HG03280 (cell line): ENCODE measurements at regions not wholly inside any gene's neighbourhood (a gene's known extent, or its start where the extent isn't known, plus 50 kb on each side); places are given as distances from the start of the nearest gene placed in this dataset.

Experiments used
- ATAC-seq: cut with Tn5 transposase; IDR thresholded peaks from one replicate; pipeline ENCODE4 v1.9.1; 2021; ENCODE audit warnings: mild to moderate bottlenecking, moderate library complexity; ENCODE audit not compliant: unreplicated experiment

- ATAC-seq, result no peak
These were observed 1430.2 kb upstream of the PIK3C3 start for GRCh38 chr18:40524881-40525280.

DNA sequence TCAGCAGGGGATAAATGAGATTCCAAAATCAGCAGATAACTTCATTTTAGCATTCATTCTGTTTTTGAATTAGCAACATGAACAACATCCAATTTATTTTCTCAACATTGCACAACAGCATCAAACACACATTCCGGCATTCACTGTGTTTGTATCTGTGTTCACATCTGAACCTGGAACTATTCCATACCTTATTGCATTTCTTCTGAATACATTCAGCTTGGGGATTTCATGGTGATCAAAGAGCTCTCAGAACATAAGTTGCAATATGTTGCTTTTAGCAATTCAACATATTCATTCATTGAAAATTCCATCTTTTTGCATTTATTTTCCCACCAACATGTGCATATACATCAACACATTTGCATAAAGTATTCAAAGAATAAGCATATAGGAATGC is 1431.7 kb upstream of the PIK3C3 start:
- no peak for ATAC-seq

- ATAC-seq, result no peak
These were observed 1454.0 kb upstream of the PIK3C3 start for GRCh38 chr18:40501026-40501425.

DNA sequence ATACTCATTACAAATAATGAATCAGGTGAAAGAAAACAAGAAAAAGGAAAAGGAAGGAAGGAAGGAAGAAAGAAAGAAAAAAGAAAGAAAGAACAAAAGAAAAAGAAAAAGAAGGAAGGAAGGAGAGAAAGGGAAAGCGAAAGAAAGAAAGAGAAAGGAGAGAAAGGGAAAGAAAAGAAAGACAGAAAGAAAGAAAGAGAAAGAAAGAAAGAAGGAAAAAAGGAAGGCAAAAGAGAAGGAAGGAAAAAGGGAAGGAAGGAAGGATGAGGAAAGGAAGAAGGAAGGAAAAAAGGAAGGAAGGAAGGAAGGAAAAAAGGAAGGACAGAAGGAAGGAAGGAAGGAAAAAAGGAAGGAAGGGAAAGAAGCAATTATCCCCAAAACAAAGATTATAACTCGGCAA is 1460.4 kb upstream of the PIK3C3 start:
- ATAC-seq, result no peak

GRCh38 chr18:40493316-40493715 is 1461.7 kb upstream of the PIK3C3 start:
- no peak for ATAC-seq

DNA sequence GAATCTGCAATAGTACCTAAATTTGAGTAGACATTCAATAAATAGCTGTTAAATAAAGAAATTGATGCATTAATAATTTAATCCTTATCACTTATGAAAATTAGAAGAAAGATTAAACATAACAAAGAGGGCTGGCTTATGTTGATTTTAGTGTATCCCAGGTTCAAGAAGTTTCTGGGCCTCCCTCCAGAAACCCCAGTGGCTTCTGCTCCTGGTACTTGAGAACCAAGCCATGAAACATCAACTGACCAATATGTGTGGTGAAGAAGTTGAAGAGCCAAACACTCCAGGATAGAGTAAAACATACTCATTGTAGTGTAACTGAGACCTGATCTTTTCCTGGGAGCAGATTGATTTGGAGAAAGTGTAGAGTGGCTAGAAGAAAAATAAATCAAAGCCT is 1465.7 kb upstream of the PIK3C3 start:
- ATAC-seq, result no peak

DNA sequence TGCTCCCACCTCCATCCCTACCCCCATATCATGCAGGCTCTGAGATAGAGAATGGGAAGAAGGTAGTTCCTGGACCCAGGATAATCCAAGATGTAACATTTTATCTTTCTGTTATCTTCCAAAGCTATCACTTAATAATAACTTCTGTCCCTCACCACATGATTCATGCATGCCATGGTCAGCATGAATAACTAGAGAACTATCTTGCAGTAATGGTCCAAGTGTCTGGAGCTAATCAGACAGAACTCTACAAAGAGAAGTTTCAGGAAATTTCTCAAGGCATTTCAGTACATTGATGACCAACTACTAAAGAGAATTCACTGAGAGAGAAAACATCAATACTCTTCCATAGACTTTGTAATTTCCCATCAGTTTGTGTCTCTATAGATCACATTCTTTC is 1469.7 kb upstream of the PIK3C3 start:
- no peak for ATAC-seq

- no peak for ATAC-seq
These were observed 1481.6 kb upstream of the PIK3C3 start for GRCh38 chr18:40473221-40474029.

DNA sequence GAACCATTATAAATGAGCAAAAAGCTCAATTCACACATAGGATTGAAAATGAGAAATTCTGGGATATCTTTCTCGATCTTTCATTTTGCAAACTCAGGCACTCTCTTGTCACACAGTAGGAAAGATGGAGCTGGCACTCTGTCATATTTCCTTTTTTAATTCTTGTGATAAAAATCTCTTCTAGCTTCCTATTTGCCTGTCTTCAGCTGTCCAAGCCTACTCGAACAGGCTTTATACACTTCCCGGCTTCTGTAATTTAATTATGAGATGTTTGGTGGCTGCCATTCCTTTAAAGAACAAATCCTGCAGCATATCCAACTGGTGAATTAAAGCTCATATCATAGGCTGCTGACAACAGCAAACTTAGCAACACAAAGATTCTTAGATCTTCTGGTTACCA is 1484.3 kb upstream of the PIK3C3 start:
- ATAC-seq, result no peak

DNA sequence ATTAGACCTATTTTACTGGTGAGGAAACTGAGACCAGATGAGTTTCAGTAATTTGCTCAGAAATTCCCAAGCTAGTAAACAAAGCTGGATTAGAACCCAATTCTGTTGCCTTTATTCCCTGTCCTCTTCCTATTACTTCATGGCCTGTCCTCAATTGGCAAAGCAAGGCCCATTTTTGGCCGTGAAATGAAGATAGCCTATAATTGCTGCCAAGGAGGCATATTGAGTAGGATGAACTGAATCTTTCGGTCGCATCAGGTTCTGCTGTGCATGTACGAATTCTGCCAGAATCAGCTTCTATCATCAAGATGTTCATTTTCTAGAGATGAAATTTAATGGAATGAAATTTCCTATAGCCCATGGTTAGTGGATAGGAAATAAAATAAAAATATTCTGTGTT is 1485.2 kb upstream of the PIK3C3 start:
- ATAC-seq, result no peak

GRCh38 chr18:40469316-40469715 is 1485.7 kb upstream of the PIK3C3 start:
- ATAC-seq, result no peak

DNA sequence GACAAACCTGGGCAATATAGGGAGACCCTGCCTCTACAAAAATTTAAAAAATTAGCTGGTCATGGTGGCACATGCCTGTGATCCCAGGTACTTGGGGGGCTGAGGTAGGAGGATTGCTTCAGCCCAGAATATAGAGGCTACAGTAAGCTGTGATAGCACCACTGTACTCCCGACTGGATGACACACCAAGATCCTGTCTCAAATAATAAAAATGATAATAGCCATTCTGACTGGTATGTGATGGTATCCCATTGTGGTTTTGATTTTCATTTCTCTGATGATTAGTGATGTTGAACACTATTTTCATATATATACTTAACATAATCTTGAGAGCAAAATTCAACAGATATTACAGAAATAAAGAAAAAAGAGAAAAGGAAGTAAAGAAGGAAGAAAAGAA is 1491.0 kb upstream of the PIK3C3 start:
- ATAC-seq, result no peak

DNA sequence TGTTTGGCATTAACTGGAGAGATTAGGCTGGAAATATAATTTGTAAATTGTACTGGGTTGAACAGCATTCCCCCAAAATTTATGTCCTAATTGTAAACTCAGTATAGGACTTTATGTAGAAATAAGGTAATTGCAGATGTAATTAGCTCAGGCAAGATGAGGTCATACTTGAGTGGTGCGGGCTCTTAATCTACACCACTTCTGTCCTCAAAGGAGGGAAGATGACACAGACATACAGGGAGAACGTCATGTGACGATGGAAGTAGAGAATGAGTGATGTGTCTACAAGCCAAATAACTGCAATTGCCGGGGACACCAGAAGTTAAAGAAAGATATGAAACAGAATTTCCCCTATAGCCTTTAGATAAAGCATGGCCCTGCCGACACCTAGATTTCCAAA is 1501.1 kb upstream of the PIK3C3 start:
- no peak for ATAC-seq

DNA sequence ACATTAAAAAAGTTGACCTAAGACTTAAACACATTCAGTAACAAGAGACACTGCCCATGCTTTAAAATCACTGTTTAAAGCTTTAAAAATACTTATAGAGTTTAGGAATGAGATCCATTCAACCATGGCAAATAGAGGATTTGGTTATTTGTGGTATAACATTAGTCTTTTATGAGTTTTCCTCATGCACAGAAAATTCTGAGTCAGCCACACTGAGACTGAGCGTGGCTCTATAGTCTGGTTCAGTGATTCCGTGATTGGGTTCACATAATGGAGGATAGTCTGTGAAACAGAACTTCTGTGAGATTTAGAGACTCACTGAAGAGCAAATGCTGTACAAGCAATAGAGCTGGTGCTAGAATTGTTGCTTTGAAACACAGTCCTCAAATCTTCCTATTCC is 1502.4 kb upstream of the PIK3C3 start:
- ATAC-seq, result no peak

DNA sequence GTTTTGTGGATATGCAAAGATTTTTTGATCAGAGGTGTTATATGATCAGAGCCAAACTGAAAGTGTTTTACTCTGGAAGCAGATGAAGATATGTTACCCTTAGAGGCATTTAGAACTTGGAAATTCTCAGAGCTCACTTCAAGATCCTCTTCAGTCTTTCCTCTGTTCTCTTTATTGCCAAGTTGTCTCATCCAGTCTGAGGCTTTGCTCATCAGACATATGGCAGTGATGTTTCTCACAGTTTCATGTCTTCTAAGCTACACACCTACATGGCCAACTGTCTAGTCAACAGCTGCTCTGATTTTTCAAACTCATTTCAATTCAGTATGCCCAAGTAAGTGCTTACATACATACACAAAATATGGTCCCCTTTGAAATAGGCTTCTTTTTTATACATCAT is 1504.3 kb upstream of the PIK3C3 start:
- no peak for ATAC-seq

DNA sequence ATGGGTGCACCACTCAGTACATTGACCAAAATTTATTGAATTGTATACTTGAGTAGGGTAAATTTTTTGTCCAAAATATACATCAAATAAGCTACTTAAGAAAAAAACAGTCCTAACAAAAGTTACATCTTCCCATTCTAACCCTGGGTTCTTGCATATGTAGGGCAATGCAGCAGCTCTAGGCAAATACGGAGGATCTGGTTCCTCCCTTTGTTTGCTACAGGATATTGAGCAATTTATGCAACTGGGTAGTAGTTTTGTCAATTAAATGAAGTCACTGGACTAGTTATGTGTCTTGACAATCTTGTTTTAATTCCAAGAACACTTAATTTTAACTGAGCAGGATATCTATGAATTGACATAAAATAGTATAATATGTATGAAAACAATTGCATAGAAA is 1507.2 kb upstream of the PIK3C3 start:
- no peak for ATAC-seq

DNA sequence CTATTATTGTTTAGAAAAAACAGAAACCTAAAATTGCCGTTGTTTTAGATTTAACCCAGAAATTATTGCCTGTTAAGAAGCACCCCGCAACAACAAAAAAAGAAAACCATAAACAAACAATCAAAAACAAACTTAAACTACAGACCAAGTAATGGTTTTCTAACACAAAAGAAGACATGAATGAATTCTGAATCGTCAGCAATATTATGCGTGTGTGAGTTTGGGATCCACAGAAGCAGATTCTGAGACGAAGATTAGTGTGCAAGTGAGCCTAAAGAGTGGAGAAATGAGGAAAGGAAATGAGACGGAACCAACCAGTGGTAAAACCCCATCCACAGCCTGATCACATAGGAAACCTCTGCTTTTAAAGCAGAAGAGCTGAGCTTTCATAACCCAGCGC is 1514.9 kb upstream of the PIK3C3 start:
- ATAC-seq, result no peak

DNA sequence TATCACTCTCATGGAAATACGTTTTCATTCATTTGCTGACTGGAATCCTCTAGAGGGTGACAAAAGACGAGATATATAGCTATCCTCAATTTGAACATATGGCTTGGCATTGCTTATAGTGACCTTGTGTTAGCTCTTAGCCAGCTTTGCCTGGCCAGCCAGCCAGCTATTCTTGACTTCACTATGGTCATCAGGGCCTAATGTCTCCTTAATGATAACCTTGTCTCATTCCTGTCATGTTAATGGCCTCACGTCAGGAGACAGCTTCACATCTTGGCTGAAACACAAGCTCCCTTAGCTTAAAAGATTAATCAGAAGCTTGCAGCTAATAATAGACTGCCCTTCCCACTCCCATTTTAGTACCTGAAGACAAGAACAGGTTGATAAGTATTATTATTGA is 1517.5 kb upstream of the PIK3C3 start:
- no peak for ATAC-seq

GRCh38 chr18:40431071-40431985 is 1523.7 kb upstream of the PIK3C3 start:
- ATAC-seq, result no peak

GRCh38 chr18:40423291-40423690 is 1531.7 kb upstream of the PIK3C3 start:
- ATAC-seq, result no peak

- no peak for ATAC-seq
These were observed 1534.4 kb upstream of the PIK3C3 start for GRCh38 chr18:40420675-40421074.

GRCh38 chr18:40417501-40417900 is 1537.5 kb upstream of the PIK3C3 start:
- ATAC-seq, result no peak
